ENCODE measurements at regions not wholly inside any gene's neighbourhood (a gene's known extent, or its start where the extent isn't known, plus 50 kb on each side); places are given as distances from the start of the nearest gene placed in this dataset.

- no peak overlapping the region for H3K4me3 ChIP-seq (ENCODE audit: low read depth in 2 of 2, low read length in 2 of 2)
- H3K9me3 ChIP-seq (ENCODE audit: control insufficient read depth, insufficient read depth, low read depth, low read length) = no peaks in the 10 kb centered on the region
- no peak overlapping the region for H3K27ac ChIP-seq (ENCODE audit: low read length)
- DNase-seq (ENCODE audit: low read depth, low spot score) = no peak
- in situ Hi-C loops (cut with HindIII; ENCODE audit: low pct_unique_long_range_greater_than_20kb, low sequenced_read_pairs) (no loop called here), intact Hi-C loops (cut with micrococcal nuclease; ENCODE audit: unreplicated experiment) (no loop called here)
- no peak for TF ChIP-seq CTCF (IDR thresholded peaks at IDR 0.05)
- no peaks in the 10 kb centered on the region for H3K27me3 ChIP-seq (ENCODE audit: control insufficient read depth, insufficient read depth, low read length)
- H3K4me1 ChIP-seq (ENCODE audit: control insufficient read depth, insufficient read depth, low read length) = no peaks in the 10 kb centered on the region
- POLR2A ChIA-PET = no interaction called here
- BruUV-seq (replicated peaks) = no TSS peak
- no peaks in the 10 kb centered on the region for H3K36me3 ChIP-seq (ENCODE audit: control insufficient read depth, insufficient read depth, low read length)
- CTCF ChIA-PET = no interaction called here
- ATAC-seq = no peak
Observed at GRCh38 chr22:48361099-48361639, 1466.5 kb downstream of the BRD1 start.

DNA sequence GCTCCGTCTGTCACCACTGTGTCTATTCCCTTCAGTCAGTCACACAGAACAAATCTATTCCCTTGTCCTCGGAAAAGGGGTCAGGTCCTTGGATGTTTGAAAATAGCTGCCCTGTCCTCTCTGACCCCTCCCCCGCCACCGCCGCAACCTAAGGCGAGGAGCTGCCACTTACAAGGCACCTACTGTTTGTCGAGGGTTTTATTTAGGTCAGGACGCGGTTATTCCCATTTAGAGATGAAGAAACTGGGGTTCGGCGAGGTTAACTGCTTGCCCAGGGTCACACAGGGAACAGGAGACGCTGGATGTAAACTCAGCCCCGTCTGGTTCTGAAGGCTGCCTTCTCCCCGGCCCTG is 1468.1 kb downstream of the BRD1 start:
- no peak for ATAC-seq

More for the DNA sequence above, 1468.1 kb downstream of the BRD1 start:
- ChIA-PET POLR2A (no interaction called here), CTCF (no interaction called here)
- no peak overlapping the region for H3K4me3 ChIP-seq (ENCODE audit: low read depth in 2 of 2, low read length in 2 of 2)
- TF ChIP-seq, protein P1, sequence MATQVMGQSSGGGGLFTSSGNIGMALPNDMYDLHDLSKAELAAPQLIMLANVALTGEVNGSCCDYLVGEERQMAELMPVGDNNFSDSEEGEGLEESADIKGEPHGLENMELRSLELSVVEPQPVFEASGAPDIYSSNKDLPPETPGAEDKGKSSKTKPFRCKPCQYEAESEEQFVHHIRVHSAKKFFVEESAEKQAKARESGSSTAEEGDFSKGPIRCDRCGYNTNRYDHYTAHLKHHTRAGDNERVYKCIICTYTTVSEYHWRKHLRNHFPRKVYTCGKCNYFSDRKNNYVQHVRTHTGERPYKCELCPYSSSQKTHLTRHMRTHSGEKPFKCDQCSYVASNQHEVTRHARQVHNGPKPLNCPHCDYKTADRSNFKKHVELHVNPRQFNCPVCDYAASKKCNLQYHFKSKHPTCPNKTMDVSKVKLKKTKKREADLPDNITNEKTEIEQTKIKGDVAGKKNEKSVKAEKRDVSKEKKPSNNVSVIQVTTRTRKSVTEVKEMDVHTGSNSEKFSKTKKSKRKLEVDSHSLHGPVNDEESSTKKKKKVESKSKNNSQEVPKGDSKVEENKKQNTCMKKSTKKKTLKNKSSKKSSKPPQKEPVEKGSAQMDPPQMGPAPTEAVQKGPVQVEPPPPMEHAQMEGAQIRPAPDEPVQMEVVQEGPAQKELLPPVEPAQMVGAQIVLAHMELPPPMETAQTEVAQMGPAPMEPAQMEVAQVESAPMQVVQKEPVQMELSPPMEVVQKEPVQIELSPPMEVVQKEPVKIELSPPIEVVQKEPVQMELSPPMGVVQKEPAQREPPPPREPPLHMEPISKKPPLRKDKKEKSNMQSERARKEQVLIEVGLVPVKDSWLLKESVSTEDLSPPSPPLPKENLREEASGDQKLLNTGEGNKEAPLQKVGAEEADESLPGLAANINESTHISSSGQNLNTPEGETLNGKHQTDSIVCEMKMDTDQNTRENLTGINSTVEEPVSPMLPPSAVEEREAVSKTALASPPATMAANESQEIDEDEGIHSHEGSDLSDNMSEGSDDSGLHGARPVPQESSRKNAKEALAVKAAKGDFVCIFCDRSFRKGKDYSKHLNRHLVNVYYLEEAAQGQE (IDR thresholded peaks at IDR 0.05; ENCODE audit: insufficient read depth in 1 of 2, low read depth in 2 of 2, low read length in 1 of 2) = no peak
- no peak for TF ChIP-seq CTCF (IDR thresholded peaks at IDR 0.05)
- no peak for TF ChIP-seq TCF7L2 (IDR thresholded peaks at IDR 0.05; ENCODE audit: low read depth, low read length)
- TF ChIP-seq SIN3A (IDR thresholded peaks at IDR 0.05; ENCODE audit: borderline replicate concordance, insufficient read depth, low read depth, low read length) = no peak
- no peak for TF ChIP-seq POLR2AphosphoS5 (IDR thresholded peaks at IDR 0.05; ENCODE audit: low read depth, low read length)
- no peak overlapping the region for H3K27ac ChIP-seq (ENCODE audit: low read length)
- in situ Hi-C loops (cut with HindIII; ENCODE audit: low pct_unique_long_range_greater_than_20kb, low sequenced_read_pairs) (no loop called here), intact Hi-C loops (cut with micrococcal nuclease; ENCODE audit: unreplicated experiment) (no loop called here)
- H3K27me3 ChIP-seq (ENCODE audit: control insufficient read depth, insufficient read depth, low read length) = no peaks in the 10 kb centered on the region
- no peaks in the 10 kb centered on the region for H3K9me3 ChIP-seq (ENCODE audit: control insufficient read depth, insufficient read depth, low read depth, low read length)
- no peaks in the 10 kb centered on the region for H3K36me3 ChIP-seq (ENCODE audit: control insufficient read depth, insufficient read depth, low read length)
- BruUV-seq (replicated peaks) = no TSS peak
- no peak for DNase-seq (ENCODE audit: low read depth, low spot score)
- no peaks in the 10 kb centered on the region for H3K4me1 ChIP-seq (ENCODE audit: control insufficient read depth, insufficient read depth, low read length)

All from Panc1 (cell line).